ENCODE measurements at regions not wholly inside any gene's neighbourhood (a gene's known extent, or its start where the extent isn't known, plus 50 kb on each side); places are given as distances from the start of the nearest gene placed in this dataset.

DNA sequence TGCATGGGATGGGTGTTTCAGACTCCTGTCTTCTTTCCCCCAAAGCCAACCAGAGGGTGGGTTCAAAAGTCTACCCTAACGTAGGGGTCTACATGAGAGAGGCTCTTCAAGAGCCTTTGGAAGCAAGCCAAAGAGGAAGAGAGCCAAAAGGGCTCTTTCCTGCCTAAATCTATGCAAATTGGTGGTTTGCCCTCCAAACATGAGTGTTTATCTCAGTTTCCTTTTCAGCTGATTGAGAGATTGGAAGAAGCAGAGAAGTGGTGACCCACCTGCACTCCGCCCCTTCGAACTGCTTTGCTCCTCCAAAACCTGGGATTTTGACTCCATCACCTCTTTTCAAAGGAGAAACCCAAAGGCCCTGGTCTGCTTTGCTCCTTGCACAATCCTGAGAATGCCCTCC is 65.4 kb upstream of the MAF start:
- H3T11ph ChIP-seq (ENCODE audit: low read length) = no peak overlapping the region
- WGBS (ENCODE audit: extremely low coverage, insufficient read length, low lambda C conversion rate) = no CpG with 5 or more reads among the region's 3 CpGs
- no peak overlapping the region for H4K5ac ChIP-seq (ENCODE audit: insufficient read length, low read depth, low read length)
- no peak overlapping the region for H2BK15ac ChIP-seq (ENCODE audit: low read depth, low read length)
- H3K4ac ChIP-seq (ENCODE audit: low read depth, low read length) = no peak overlapping the region
- H3K27ac ChIP-seq (ENCODE audit: insufficient read length, low read depth, low read length) = no peak overlapping the region
- H3K79me1 ChIP-seq (ENCODE audit: insufficient read depth, low read depth, low read length, poor library complexity, severe bottlenecking) = no peaks in the 10 kb centered on the region
- H3K4me1 Mint-ChIP-seq = no peaks in the 10 kb centered on the region
- H2AFZ ChIP-seq (ENCODE audit: low read length) = no peak overlapping the region
- H2BK5ac ChIP-seq (ENCODE audit: insufficient read length, low read length) = no peak overlapping the region
- no peak overlapping the region for H3K14ac ChIP-seq (ENCODE audit: insufficient read depth, low read length)
- H3K4me2 ChIP-seq (ENCODE audit: insufficient read depth, insufficient read length, low read length) = no peak overlapping the region
- H4K91ac ChIP-seq (ENCODE audit: insufficient read length, low read depth, low read length) = no peak overlapping the region
- no peak overlapping the region for H2BK120ac ChIP-seq (ENCODE audit: low read depth, low read length, poor library complexity, severe bottlenecking)
- H3K9ac ChIP-seq (ENCODE audit: extremely low read depth, insufficient read length, low read length) = no peak overlapping the region
- no peaks in the 10 kb centered on the region for H3K23me2 ChIP-seq (ENCODE audit: insufficient read length, low read depth, low read length, poor library complexity, severe bottlenecking)
- H3K79me2 ChIP-seq (ENCODE audit: insufficient read depth, low read length) = no peaks in the 10 kb centered on the region
- H3K9me3 Mint-ChIP-seq = peaks cover 19 to 23% of the 10 kb centered on the region in 2 experiments
- H3K27me3 Mint-ChIP-seq (ENCODE audit: low read depth) = peaks cover 2% of the 10 kb centered on the region
- H3K4me1 ChIP-seq (ENCODE audit: insufficient read depth, low read length) = no peaks in the 10 kb centered on the region
- no peaks in the 10 kb centered on the region for H3K9me3 ChIP-seq (ENCODE audit: control insufficient read depth, low read depth, low read length)
- no peak overlapping the region for H3K56ac ChIP-seq (ENCODE audit: insufficient read length, low read depth, low read length)
- no peaks in the 10 kb centered on the region for H3K27me3 ChIP-seq (ENCODE audit: insufficient read depth, low read length)
- TF ChIP-seq, protein P1, sequence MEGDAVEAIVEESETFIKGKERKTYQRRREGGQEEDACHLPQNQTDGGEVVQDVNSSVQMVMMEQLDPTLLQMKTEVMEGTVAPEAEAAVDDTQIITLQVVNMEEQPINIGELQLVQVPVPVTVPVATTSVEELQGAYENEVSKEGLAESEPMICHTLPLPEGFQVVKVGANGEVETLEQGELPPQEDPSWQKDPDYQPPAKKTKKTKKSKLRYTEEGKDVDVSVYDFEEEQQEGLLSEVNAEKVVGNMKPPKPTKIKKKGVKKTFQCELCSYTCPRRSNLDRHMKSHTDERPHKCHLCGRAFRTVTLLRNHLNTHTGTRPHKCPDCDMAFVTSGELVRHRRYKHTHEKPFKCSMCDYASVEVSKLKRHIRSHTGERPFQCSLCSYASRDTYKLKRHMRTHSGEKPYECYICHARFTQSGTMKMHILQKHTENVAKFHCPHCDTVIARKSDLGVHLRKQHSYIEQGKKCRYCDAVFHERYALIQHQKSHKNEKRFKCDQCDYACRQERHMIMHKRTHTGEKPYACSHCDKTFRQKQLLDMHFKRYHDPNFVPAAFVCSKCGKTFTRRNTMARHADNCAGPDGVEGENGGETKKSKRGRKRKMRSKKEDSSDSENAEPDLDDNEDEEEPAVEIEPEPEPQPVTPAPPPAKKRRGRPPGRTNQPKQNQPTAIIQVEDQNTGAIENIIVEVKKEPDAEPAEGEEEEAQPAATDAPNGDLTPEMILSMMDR (conservative IDR thresholded peaks at IDR 0.05) = no peak
- peaks cover 0 to 11% (median 9%) of the 10 kb centered on the region in 3 experiments; a peak in 5 of 7 replicates for H3K36me3 Mint-ChIP-seq (ENCODE audit: insufficient read depth in 1 of 3, low read depth in 3 of 3)
- no peak for DNase-seq
- H4K8ac ChIP-seq (replicated peaks; ENCODE audit: insufficient read length, low read depth, low read length) = no peak overlapping the region
- H2AK5ac ChIP-seq (ENCODE audit: insufficient read length, low read length) = no peak overlapping the region
- no peak overlapping the region; a peak in 1 of 7 replicates for H3K27ac Mint-ChIP-seq
- H4K20me1 ChIP-seq (ENCODE audit: control insufficient read depth, insufficient read depth, insufficient read length) = no peaks in the 10 kb centered on the region
- H3K18ac ChIP-seq (ENCODE audit: insufficient read length, low read depth, low read length) = no peak overlapping the region
- H3K4me3 Mint-ChIP-seq = no peak overlapping the region
- no peak overlapping the region for H3K23ac ChIP-seq (ENCODE audit: insufficient read length, low read depth, low read length)
- H2BK12ac ChIP-seq (ENCODE audit: insufficient read length, low read depth, low read length) = no peak overlapping the region
- no peak overlapping the region for H2BK20ac ChIP-seq (ENCODE audit: low read depth, low read length, poor library complexity, severe bottlenecking)

Measured in H9 (cell line).